Lower leg skin (tissue), 4 donors: ENCODE measurements at regions not wholly inside any gene's neighbourhood (a gene's known extent, or its start where the extent isn't known, plus 50 kb on each side); places are given as distances from the start of the nearest gene placed in this dataset.

Experiments
- DNase-seq, 2 donors: peaks; one replicate each; pipeline ENCODE4 v3.0.0-alpha.2; 2019; ENCODE audit warnings: low spot score in 2 of 2
- H3K4me3 ChIP-seq: fragments of 200-600 bp; sonication (generic); 2 replicates; pipeline ENCODE4 v1.5.1; 2017; ENCODE audit warnings: mild to moderate bottlenecking, low read depth; ENCODE audit not compliant: poor library complexity, severe bottlenecking
- CTCF ChIP-seq, 3 donors: fragments of 450-650 bp; IDR thresholded peaks; one replicate each; pipeline ENCODE4 v1.5.1; 2016; ENCODE audit warnings: antibody characterized with exemption in 3 of 3, mild to moderate bottlenecking in 3 of 3, moderate library complexity in 2 of 3
- POLR2A ChIP-seq, 2 donors: fragments of 450-650 bp; IDR thresholded peaks; one replicate each; pipeline ENCODE4 v1.6.1; 2016 to 2017; ENCODE audit warnings: antibody characterized with exemption in 2 of 2, mild to moderate bottlenecking in 1 of 2, moderate library complexity in 1 of 2
- WGBS, 2 donors: methylation state at CpG; one replicate each; pipeline ENCODE4 v1.1.5; 2018; 5-methylcytosine and 5-hydroxymethylcytosine counted together
- intact Hi-C: fragments of 100-400 bp; cut with DNase I; formaldehyde crosslinking; loops from one replicate; pipeline ENCODE4 v1.15.0; 2023; ENCODE audit warnings: low total_unique reads

GRCh38 chr5:74477761-74478160, 162.8 kb downstream of the ENC1 start:
- H3K4me3 ChIP-seq: no peak overlapping the region
- intact Hi-C loops: no loop called here
- WGBS, 2 donors: 85% methylated on average over 12 of the region's 12 CpGs
- no peak for DNase-seq
- TF ChIP-seq POLR2A (IDR thresholded peaks at IDR 0.05): no peak

- intact Hi-C loops: no loop called here
- no peak overlapping the region for H3K4me3 ChIP-seq
- DNase-seq: no peak
- no peak for TF ChIP-seq CTCF (IDR thresholded peaks at IDR 0.05)
- TF ChIP-seq POLR2A (IDR thresholded peaks at IDR 0.05): no peak
- 80 to 83% methylated on average over 7 of the region's 7 CpGs for WGBS, 2 donors
Observed at GRCh38 chr5:74476819-74477453, 163.6 kb downstream of the ENC1 start.

GRCh38 chr5:74476046-74476818, 164.3 kb downstream of the ENC1 start:
- H3K4me3 ChIP-seq: no peak overlapping the region
- no peak for DNase-seq
- TF ChIP-seq POLR2A (IDR thresholded peaks at IDR 0.05): no peak
- TF ChIP-seq CTCF (IDR thresholded peaks at IDR 0.05): no peak
- 72 to 73% methylated on average over 7 of the region's 7 CpGs for WGBS, 2 donors
- intact Hi-C loops: no loop called here

GRCh38 chr5:74471875-74472274, 168.7 kb downstream of the ENC1 start:
- WGBS, 2 donors: 82 to 87% methylated on average over 2 of the region's 2 CpGs
- no peak overlapping the region for H3K4me3 ChIP-seq
- DNase-seq: no peak
- no peak for TF ChIP-seq CTCF (IDR thresholded peaks at IDR 0.05)
- TF ChIP-seq POLR2A (IDR thresholded peaks at IDR 0.05): no peak
- intact Hi-C loops: no loop called here

GRCh38 chr5:74469234-74469994, 171.1 kb downstream of the ENC1 start:
- intact Hi-C loops: no loop called here
- DNase-seq: no peak
- 80 to 91% methylated on average over 8 of the region's 8 CpGs for WGBS, 2 donors
- TF ChIP-seq CTCF (IDR thresholded peaks at IDR 0.05) (no peak), POLR2A (IDR thresholded peaks at IDR 0.05) (no peak)
- H3K4me3 ChIP-seq: no peak overlapping the region

GRCh38 chr5:74468421-74468820, 172.1 kb downstream of the ENC1 start:
- intact Hi-C loops: no loop called here
- TF ChIP-seq CTCF (IDR thresholded peaks at IDR 0.05): no peak
- no peak for TF ChIP-seq POLR2A (IDR thresholded peaks at IDR 0.05)
- no peak overlapping the region for H3K4me3 ChIP-seq
- 90 to 95% methylated on average over 5 of the region's 5 CpGs for WGBS, 2 donors
- no peak for DNase-seq
